H1 (cell line): ENCODE measurements at regions not wholly inside any gene's neighbourhood (a gene's known extent, or its start where the extent isn't known, plus 50 kb on each side); places are given as distances from the start of the nearest gene placed in this dataset.

Experiments
- EP300 ChIP-seq, 2 experiments: IDR thresholded peaks; 1 replicate in 1 of 2; 2 replicates in 1 of 2; pipeline ENCODE4 v1.6.1; 2011 to 2012; ENCODE audit warnings: low read depth in 2 of 2, low read length in 2 of 2, mild to moderate bottlenecking in 2 of 2, borderline replicate concordance in 1 of 2, inconsistent platforms in 1 of 2, moderate library complexity in 1 of 2
- JUN ChIP-seq: IDR thresholded peaks from 2 replicates; pipeline ENCODE4 v1.6.1; 2011; ENCODE audit warnings: low read depth, mild to moderate bottlenecking, improper control_type of control experiment, low read length
- JUND ChIP-seq: IDR thresholded peaks from 2 replicates; pipeline ENCODE4 v1.6.1; 2011; ENCODE audit warnings: mild to moderate bottlenecking, improper control_type of control experiment, low read length
- POLR2AphosphoS5 ChIP-seq: IDR thresholded peaks from 2 replicates; pipeline ENCODE4 v1.6.1; 2011; ENCODE audit warnings: low read depth, low read length
- TF ChIP-seq, protein P1 (sequence below), 3 experiments: IDR thresholded peaks; 1 replicate in 2 of 3; 2 replicates in 1 of 3; pipeline versions ENCODE4 v1.5.1 to v1.6.1; 2011; ENCODE audit warnings: low read length in 3 of 3, mild to moderate bottlenecking in 3 of 3, inconsistent platforms in 2 of 3, low read depth in 1 of 3, moderate library complexity in 1 of 3; ENCODE audit not compliant: insufficient read depth in 1 of 3; ENCODE audit errors: control extremely low read depth in 1 of 3
- TF ChIP-seq, protein P2 (sequence below): fragments of 300-600 bp; sonication (generic); IDR thresholded peaks from 2 replicates; pipeline ENCODE4 v1.7.1; 2012; ENCODE audit warnings: low read length, moderate library complexity, mild to moderate bottlenecking, inconsistent platforms; ENCODE audit not compliant: insufficient replicate concordance

DNA sequence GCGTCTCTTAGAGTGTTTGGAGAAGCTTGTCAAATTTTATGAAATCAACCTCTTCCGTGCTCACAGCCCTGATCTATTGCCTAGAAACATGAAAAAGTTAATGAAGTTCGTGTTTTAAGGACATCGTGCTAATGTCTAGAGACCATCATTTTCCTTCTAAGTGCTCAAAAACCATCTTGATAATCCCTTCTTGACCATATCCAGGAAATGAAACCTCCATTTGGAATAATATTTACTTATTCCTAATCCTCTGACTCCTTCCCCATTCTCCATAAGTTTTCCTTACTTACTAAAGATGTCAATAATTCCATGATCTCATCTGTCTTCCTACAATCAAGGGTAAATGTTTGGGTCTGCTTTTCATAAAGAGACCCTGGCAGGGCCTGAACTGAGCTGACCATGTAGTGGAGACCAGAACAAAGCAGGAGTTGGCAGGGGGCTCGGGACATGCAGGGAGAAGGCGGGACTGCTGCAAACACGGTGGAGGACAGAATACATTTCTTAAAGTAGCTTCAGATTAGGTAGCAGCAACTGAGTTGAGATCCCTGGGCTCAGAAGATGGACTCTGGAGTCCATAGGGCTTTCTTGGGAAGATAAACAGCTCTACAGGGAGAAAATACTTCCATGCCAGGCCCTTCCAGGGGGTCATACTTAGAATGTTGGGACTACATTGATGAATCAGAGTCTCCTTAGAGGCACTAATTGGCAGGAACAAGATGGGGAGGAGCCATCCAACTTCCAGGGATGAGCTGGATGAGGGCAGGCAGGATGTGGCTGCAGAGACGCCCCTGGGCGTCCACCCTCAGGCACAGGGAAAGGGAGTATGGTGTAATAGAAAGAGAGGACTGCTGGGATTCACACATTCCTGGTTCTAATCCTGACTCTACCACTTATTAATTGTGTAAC is 100.7 kb downstream of the RIN2 start:
- TF ChIP-seq JUND (no peak), EP300 (IDR thresholded peaks at IDR 0.05; ENCODE audit: borderline replicate concordance in 1 of 2, low read depth in 2 of 2, low read length in 2 of 2) (no peak), JUN (no peak), POLR2AphosphoS5 (no peak)
- TF ChIP-seq, protein P1, sequence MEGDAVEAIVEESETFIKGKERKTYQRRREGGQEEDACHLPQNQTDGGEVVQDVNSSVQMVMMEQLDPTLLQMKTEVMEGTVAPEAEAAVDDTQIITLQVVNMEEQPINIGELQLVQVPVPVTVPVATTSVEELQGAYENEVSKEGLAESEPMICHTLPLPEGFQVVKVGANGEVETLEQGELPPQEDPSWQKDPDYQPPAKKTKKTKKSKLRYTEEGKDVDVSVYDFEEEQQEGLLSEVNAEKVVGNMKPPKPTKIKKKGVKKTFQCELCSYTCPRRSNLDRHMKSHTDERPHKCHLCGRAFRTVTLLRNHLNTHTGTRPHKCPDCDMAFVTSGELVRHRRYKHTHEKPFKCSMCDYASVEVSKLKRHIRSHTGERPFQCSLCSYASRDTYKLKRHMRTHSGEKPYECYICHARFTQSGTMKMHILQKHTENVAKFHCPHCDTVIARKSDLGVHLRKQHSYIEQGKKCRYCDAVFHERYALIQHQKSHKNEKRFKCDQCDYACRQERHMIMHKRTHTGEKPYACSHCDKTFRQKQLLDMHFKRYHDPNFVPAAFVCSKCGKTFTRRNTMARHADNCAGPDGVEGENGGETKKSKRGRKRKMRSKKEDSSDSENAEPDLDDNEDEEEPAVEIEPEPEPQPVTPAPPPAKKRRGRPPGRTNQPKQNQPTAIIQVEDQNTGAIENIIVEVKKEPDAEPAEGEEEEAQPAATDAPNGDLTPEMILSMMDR (IDR thresholded peaks at IDR 0.05; ENCODE audit: control extremely low read depth in 1 of 3, insufficient read depth in 1 of 3, low read depth in 1 of 3, low read length in 3 of 3): no peak
- TF ChIP-seq, protein P2, sequence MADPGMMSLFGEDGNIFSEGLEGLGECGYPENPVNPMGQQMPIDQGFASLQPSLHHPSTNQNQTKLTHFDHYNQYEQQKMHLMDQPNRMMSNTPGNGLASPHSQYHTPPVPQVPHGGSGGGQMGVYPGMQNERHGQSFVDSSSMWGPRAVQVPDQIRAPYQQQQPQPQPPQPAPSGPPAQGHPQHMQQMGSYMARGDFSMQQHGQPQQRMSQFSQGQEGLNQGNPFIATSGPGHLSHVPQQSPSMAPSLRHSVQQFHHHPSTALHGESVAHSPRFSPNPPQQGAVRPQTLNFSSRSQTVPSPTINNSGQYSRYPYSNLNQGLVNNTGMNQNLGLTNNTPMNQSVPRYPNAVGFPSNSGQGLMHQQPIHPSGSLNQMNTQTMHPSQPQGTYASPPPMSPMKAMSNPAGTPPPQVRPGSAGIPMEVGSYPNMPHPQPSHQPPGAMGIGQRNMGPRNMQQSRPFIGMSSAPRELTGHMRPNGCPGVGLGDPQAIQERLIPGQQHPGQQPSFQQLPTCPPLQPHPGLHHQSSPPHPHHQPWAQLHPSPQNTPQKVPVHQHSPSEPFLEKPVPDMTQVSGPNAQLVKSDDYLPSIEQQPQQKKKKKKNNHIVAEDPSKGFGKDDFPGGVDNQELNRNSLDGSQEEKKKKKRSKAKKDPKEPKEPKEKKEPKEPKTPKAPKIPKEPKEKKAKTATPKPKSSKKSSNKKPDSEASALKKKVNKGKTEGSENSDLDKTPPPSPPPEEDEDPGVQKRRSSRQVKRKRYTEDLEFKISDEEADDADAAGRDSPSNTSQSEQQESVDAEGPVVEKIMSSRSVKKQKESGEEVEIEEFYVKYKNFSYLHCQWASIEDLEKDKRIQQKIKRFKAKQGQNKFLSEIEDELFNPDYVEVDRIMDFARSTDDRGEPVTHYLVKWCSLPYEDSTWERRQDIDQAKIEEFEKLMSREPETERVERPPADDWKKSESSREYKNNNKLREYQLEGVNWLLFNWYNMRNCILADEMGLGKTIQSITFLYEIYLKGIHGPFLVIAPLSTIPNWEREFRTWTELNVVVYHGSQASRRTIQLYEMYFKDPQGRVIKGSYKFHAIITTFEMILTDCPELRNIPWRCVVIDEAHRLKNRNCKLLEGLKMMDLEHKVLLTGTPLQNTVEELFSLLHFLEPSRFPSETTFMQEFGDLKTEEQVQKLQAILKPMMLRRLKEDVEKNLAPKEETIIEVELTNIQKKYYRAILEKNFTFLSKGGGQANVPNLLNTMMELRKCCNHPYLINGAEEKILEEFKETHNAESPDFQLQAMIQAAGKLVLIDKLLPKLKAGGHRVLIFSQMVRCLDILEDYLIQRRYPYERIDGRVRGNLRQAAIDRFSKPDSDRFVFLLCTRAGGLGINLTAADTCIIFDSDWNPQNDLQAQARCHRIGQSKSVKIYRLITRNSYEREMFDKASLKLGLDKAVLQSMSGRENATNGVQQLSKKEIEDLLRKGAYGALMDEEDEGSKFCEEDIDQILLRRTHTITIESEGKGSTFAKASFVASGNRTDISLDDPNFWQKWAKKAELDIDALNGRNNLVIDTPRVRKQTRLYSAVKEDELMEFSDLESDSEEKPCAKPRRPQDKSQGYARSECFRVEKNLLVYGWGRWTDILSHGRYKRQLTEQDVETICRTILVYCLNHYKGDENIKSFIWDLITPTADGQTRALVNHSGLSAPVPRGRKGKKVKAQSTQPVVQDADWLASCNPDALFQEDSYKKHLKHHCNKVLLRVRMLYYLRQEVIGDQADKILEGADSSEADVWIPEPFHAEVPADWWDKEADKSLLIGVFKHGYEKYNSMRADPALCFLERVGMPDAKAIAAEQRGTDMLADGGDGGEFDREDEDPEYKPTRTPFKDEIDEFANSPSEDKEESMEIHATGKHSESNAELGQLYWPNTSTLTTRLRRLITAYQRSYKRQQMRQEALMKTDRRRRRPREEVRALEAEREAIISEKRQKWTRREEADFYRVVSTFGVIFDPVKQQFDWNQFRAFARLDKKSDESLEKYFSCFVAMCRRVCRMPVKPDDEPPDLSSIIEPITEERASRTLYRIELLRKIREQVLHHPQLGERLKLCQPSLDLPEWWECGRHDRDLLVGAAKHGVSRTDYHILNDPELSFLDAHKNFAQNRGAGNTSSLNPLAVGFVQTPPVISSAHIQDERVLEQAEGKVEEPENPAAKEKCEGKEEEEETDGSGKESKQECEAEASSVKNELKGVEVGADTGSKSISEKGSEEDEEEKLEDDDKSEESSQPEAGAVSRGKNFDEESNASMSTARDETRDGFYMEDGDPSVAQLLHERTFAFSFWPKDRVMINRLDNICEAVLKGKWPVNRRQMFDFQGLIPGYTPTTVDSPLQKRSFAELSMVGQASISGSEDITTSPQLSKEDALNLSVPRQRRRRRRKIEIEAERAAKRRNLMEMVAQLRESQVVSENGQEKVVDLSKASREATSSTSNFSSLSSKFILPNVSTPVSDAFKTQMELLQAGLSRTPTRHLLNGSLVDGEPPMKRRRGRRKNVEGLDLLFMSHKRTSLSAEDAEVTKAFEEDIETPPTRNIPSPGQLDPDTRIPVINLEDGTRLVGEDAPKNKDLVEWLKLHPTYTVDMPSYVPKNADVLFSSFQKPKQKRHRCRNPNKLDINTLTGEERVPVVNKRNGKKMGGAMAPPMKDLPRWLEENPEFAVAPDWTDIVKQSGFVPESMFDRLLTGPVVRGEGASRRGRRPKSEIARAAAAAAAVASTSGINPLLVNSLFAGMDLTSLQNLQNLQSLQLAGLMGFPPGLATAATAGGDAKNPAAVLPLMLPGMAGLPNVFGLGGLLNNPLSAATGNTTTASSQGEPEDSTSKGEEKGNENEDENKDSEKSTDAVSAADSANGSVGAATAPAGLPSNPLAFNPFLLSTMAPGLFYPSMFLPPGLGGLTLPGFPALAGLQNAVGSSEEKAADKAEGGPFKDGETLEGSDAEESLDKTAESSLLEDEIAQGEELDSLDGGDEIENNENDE: no peak
